HUES48 (cell line): ENCODE measurements at regions not wholly inside any gene's neighbourhood (a gene's known extent, or its start where the extent isn't known, plus 50 kb on each side); places are given as distances from the start of the nearest gene placed in this dataset.
"Not testable (repeated sequence)": the region's sequence is repeated elsewhere in the genome, so short reads cannot be mapped to it uniquely, and the experiment has no call there.

Source experiments
- H3K27ac ChIP-seq: one replicate; pipeline ENCODE4 v1.7.0; 2013; ENCODE audit warnings: low read depth, low read length, inconsistent platforms
- H3K27me3 ChIP-seq: 2 replicates; pipeline ENCODE4 v1.6.1; 2013; ENCODE audit warnings: mild to moderate bottlenecking, low read length; ENCODE audit not compliant: control insufficient read depth, insufficient read depth
- H3K36me3 ChIP-seq: 2 replicates; pipeline ENCODE4 v1.6.1; 2013; ENCODE audit warnings: low read length; ENCODE audit not compliant: control insufficient read depth, insufficient read depth
- H3K4me1 ChIP-seq: 2 replicates; pipeline ENCODE4 v1.6.1; 2013; ENCODE audit warnings: mild to moderate bottlenecking, low read length; ENCODE audit not compliant: control insufficient read depth, insufficient read depth
- H3K4me3 ChIP-seq: 2 replicates; pipeline ENCODE4 v1.5.1; 2013; ENCODE audit warnings: mild to moderate bottlenecking, low read depth, low read length
- H3K9ac ChIP-seq: 2 replicates; pipeline ENCODE4 v1.6.1; 2013; ENCODE audit warnings: mild to moderate bottlenecking, low read depth, low read length, moderate library complexity
- H3K9me3 ChIP-seq: 2 replicates; pipeline ENCODE4 v1.6.1; 2013; ENCODE audit warnings: low read length; ENCODE audit not compliant: control insufficient read depth, insufficient read depth

DNA sequence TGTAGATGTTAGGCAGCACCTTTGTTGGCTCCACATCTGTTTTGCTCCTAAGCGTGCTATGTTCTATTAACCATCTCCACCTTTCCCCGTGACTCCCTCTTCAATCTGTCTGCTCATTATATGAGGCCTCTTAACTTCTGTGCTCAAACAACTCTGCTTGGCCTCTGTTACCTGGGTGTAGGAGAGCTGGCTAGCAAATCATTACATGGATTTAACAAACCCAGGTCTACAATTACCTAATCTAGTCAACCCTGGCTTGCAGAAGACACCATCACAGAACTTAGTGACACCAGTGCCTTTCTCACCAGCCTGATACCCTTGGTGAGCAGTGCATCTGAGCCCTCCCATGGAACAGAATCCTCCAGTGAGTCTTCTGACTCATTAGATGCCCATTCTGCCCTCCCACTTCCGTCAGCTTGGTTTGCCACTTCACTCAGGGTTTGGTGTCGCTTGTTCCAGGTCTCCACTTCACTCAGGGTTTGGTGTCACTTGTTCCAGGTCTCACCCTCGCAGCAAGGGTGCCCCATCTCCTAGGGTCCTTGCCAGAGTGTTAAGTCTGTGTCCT lies 92.0 kb upstream of the KIF26B start:
- Histone ChIP-seq H3K9ac (no peak overlapping the region), H3K9me3 (no peaks in the 10 kb centered on the region), H3K27ac (no peak overlapping the region), H3K4me3 (no peak overlapping the region), H3K27me3 (no peaks in the 10 kb centered on the region), H3K4me1 (peaks cover 29% of the 10 kb centered on the region), H3K36me3 (no peaks in the 10 kb centered on the region)

GRCh38 chr1:245061808-245062207 lies 93.0 kb upstream of the KIF26B start:
- H3K27ac ChIP-seq, H3K9me3 ChIP-seq, H3K27me3 ChIP-seq, H3K9ac ChIP-seq, H3K4me3 ChIP-seq, H3K36me3 ChIP-seq: not testable (repeated sequence)
- peaks cover 29% of the 10 kb centered on the region for H3K4me1 ChIP-seq

- Histone ChIP-seq H3K36me3 (no peaks in the 10 kb centered on the region), H3K27me3 (no peaks in the 10 kb centered on the region), H3K4me3 (peak overlapping the region; percentile 32; the same call in 1 of the 2 replicates), H3K27ac (peak overlapping the region; percentile 86), H3K4me1 (peaks cover 29% of the 10 kb centered on the region), H3K9me3 (no peaks in the 10 kb centered on the region), H3K9ac (0 out of 2 replicates have a peak overlapping the region, but pooled peaks have one; percentile 8)
These were observed 94.0 kb upstream of the KIF26B start for GRCh38 chr1:245060684-245061374.

- Histone ChIP-seq H3K27me3 (no peaks in the 10 kb centered on the region), H3K4me1 (peaks cover 29% of the 10 kb centered on the region), H3K36me3 (no peaks in the 10 kb centered on the region), H3K4me3 (peak overlapping the region; percentile 32; the same call in 1 of the 2 replicates), H3K9ac (peak overlapping the region; percentile 36; the same call in 1 of the 2 replicates), H3K9me3 (peaks cover under 1% of the 10 kb centered on the region; the same call in 1 of the 2 replicates), H3K27ac (peak overlapping the region; percentile 86)
These were observed 94.9 kb upstream of the KIF26B start for GRCh38 chr1:245059806-245060424.

GRCh38 chr1:245058882-245059281 lies 95.9 kb upstream of the KIF26B start:
- peak overlapping the region; percentile 86 for H3K27ac ChIP-seq
- H3K9me3 ChIP-seq, result peaks cover 4% of the 10 kb centered on the region; the same call in 1 of the 2 replicates
- peaks cover 29% of the 10 kb centered on the region for H3K4me1 ChIP-seq
- no peak overlapping the region for H3K9ac ChIP-seq
- no peaks in the 10 kb centered on the region for H3K27me3 ChIP-seq
- H3K36me3 ChIP-seq, result no peaks in the 10 kb centered on the region
- no peak overlapping the region for H3K4me3 ChIP-seq

DNA sequence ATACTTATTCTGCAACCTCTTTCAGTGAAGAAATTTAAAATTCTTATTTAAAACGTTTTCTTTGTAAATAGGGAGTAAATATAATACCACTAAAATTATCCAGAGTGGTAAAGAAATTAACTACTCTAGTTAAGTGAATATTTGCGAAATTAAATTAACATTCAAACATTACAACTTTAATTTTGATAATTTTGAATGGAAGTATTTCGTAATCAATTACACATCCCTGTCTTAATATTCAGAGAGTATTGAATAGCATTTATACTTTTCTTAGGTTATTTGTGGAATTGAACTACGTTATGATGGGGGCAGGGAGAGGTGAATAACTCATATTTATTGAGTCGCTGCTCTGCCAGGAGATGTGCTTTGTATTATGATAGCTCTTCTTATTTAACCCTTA lies 96.3 kb upstream of the KIF26B start:
- Histone ChIP-seq H3K4me3 (no peak overlapping the region), H3K9me3 (peaks cover 4% of the 10 kb centered on the region; the same call in 1 of the 2 replicates), H3K4me1 (peaks cover 31% of the 10 kb centered on the region), H3K27ac (no peak overlapping the region), H3K9ac (no peak overlapping the region), H3K36me3 (no peaks in the 10 kb centered on the region), H3K27me3 (no peaks in the 10 kb centered on the region)

DNA sequence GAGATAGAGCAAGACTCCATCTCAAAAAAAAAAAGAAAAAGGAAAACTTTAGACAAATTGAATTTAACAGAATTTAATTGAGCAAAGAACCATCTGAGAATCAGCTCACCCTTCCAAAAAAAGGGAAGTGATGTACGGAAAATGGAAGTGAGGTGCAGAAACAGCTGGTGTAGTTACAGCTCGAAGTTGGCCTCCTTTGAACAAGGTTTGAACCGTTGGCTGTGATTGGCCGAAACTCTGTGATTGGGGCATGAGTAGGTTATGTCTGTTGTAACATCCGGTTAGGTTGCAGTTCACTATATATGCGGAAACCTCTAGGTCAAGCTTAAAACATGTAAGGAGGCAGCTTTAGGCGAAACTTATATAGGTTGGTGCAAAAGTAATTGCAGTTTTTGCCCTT lies 97.9 kb upstream of the KIF26B start:
- H3K9me3 ChIP-seq, result peaks cover 4% of the 10 kb centered on the region; the same call in 1 of the 2 replicates
- peaks cover 34% of the 10 kb centered on the region for H3K4me1 ChIP-seq
- no peak overlapping the region for H3K9ac ChIP-seq
- H3K36me3 ChIP-seq, result no peaks in the 10 kb centered on the region
- H3K27me3 ChIP-seq, result no peaks in the 10 kb centered on the region
- no peak overlapping the region for H3K4me3 ChIP-seq
- no peak overlapping the region for H3K27ac ChIP-seq

DNA sequence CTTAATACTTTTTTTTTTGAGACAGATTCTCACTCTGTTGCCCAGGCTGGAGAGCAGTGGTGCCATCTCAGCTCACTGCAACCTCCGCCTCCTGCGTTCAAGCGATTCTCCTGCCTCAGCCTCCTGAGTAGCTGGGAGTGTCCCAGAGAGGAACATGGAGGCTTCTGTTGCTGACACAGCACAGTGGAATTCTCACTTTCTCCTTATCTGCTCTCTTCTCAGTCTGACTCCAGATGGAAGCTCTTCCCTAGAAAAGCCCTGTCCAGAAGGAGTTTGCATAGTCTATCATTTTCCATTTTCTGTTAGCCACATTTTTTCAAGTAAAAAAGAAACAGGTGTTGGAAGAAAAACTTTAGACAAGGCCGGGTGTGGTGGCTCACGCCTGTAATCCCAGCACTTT lies 98.5 kb upstream of the KIF26B start:
- H3K27ac ChIP-seq, H3K9me3 ChIP-seq: not testable (repeated sequence)

GRCh38 chr1:245055752-245056151 lies 99.0 kb upstream of the KIF26B start:
- Histone ChIP-seq H3K4me1 (peaks cover 35% of the 10 kb centered on the region), H3K36me3 (no peaks in the 10 kb centered on the region), H3K27ac (no peak overlapping the region), H3K9ac (no peak overlapping the region), H3K27me3 (no peaks in the 10 kb centered on the region), H3K4me3 (no peak overlapping the region), H3K9me3 (peaks cover 4% of the 10 kb centered on the region; the same call in 1 of the 2 replicates)

More for the DNA sequence above, 98.5 kb upstream of the KIF26B start:
- not testable (repeated sequence) for H3K9ac ChIP-seq, H3K4me3 ChIP-seq, H3K27me3 ChIP-seq, H3K36me3 ChIP-seq
- H3K4me1 ChIP-seq, result peaks cover 38% of the 10 kb centered on the region

GRCh38 chr1:245054507-245055270 lies 100.1 kb upstream of the KIF26B start:
- Histone ChIP-seq H3K9me3 (peaks cover 4% of the 10 kb centered on the region; the same call in 1 of the 2 replicates), H3K27me3 (no peaks in the 10 kb centered on the region)

More at GRCh38 chr1:245054507-245055270, 100.1 kb upstream of the KIF26B start:
- Histone ChIP-seq H3K4me3 (no peak overlapping the region), H3K4me1 (peaks cover 24% of the 10 kb centered on the region), H3K9ac (no peak overlapping the region), H3K36me3 (no peaks in the 10 kb centered on the region), H3K27ac (no peak overlapping the region)
